ENCODE measurements at regions not wholly inside any gene's neighbourhood (a gene's known extent, or its start where the extent isn't known, plus 50 kb on each side); places are given as distances from the start of the nearest gene placed in this dataset.
A peak's percentile ranks its signal among the peaks of the same experiment; 100 is the strongest.
"Not testable (repeated sequence)": the region's sequence is repeated elsewhere in the genome, so short reads cannot be mapped to it uniquely, and the experiment has no call there.

- intact Hi-C loops (cut with DNase I), result no loop called here
- DNase-seq, result no peak
Observed at GRCh38 chr10:22158426-22158825, 59.4 kb downstream of the EBLN1 start.

GRCh38 chr10:22156750-22157149 lies 61.1 kb downstream of the EBLN1 start:
- DNase-seq, result no peak
- intact Hi-C loops (cut with DNase I), result no loop called here

- no peak for DNase-seq
Observed at GRCh38 chr10:22152403-22152802, 65.4 kb downstream of the EBLN1 start.

GRCh38 chr10:22150842-22151241 lies 67.0 kb downstream of the EBLN1 start:
- intact Hi-C loops (cut with DNase I), result no loop called here
- no peak for DNase-seq

More at GRCh38 chr10:22152403-22152802, 65.4 kb downstream of the EBLN1 start:
- intact Hi-C loops (cut with DNase I), result no loop called here

GRCh38 chr10:22148961-22149360 lies 68.9 kb downstream of the EBLN1 start:
- intact Hi-C loops (cut with DNase I), result no loop called here
- no peak for DNase-seq

GRCh38 chr10:22145873-22146272 lies 71.9 kb downstream of the EBLN1 start:
- DNase-seq; intact Hi-C loops (cut with DNase I): not testable (repeated sequence)

- intact Hi-C loops (cut with DNase I), result no loop called here
- DNase-seq, result peak in 6 of 42 donors; percentile 6 to 46 (median 16)
Observed at GRCh38 chr10:22137542-22137941, 80.3 kb downstream of the EBLN1 start.

GRCh38 chr10:22135591-22135990 lies 82.2 kb downstream of the EBLN1 start:
- intact Hi-C loops (cut with DNase I), result no loop called here
- no peak for DNase-seq

- DNase-seq, result no peak
- intact Hi-C loops (cut with DNase I), result no loop called here
Observed at GRCh38 chr10:22133749-22134624, 83.8 kb downstream of the EBLN1 start.

- DNase-seq; intact Hi-C loops (cut with DNase I): not testable (repeated sequence)
Observed at GRCh38 chr10:22130824-22131223, 87.0 kb downstream of the EBLN1 start.

GRCh38 chr10:22129612-22130011 lies 88.2 kb downstream of the EBLN1 start:
- DNase-seq; intact Hi-C loops (cut with DNase I): not testable (repeated sequence)

GRCh38 chr10:22121181-22121580 lies 96.6 kb downstream of the EBLN1 start:
- intact Hi-C loops (cut with DNase I); DNase-seq: not testable (repeated sequence)

- intact Hi-C loops (cut with DNase I); DNase-seq: not testable (repeated sequence)
Observed at GRCh38 chr10:22120072-22120471, 97.7 kb downstream of the EBLN1 start.

- DNase-seq; intact Hi-C loops (cut with DNase I): not testable (repeated sequence)
Observed at GRCh38 chr10:22119575-22119974, 98.2 kb downstream of the EBLN1 start.

- no peak for DNase-seq
- intact Hi-C loops (cut with DNase I), result no loop called here
Observed at GRCh38 chr10:22111705-22112104, 106.1 kb downstream of the EBLN1 start.

GRCh38 chr10:22111260-22111659 lies 106.6 kb downstream of the EBLN1 start:
- no peak for DNase-seq
- intact Hi-C loops (cut with DNase I), result no loop called here

- intact Hi-C loops (cut with DNase I), result no loop called here
- no peak for DNase-seq
Observed at GRCh38 chr10:22110761-22111160, 107.1 kb downstream of the EBLN1 start.

- no peak for DNase-seq
- intact Hi-C loops (cut with DNase I), result no loop called here
Observed at GRCh38 chr10:22105270-22105669, 101.7 kb upstream of the DNAJC1 start.

GRCh38 chr10:22103701-22104470 lies 100.4 kb upstream of the DNAJC1 start:
- DNase-seq, result no peak
- intact Hi-C loops (cut with DNase I), result no loop called here

- no peak for DNase-seq
- intact Hi-C loops (cut with DNase I), result no loop called here
Observed at GRCh38 chr10:22097696-22098095, 94.2 kb upstream of the DNAJC1 start.

Data from head of caudate nucleus (tissue), 42 donors.